Renal cortical epithelial cell (primary cell): ENCODE measurements at regions not wholly inside any gene's neighbourhood (a gene's known extent, or its start where the extent isn't known, plus 50 kb on each side); places are given as distances from the start of the nearest gene placed in this dataset.
A peak's percentile ranks its signal among the peaks of the same experiment; 100 is the strongest.
"Not testable (repeated sequence)": the region's sequence is repeated elsewhere in the genome, so short reads cannot be mapped to it uniquely, and the experiment has no call there.

Source experiments
- DNase-seq: peaks from one replicate; pipeline ENCODE4 v3.0.0-alpha.2; 2011; ENCODE audit warnings: low read depth

DNA sequence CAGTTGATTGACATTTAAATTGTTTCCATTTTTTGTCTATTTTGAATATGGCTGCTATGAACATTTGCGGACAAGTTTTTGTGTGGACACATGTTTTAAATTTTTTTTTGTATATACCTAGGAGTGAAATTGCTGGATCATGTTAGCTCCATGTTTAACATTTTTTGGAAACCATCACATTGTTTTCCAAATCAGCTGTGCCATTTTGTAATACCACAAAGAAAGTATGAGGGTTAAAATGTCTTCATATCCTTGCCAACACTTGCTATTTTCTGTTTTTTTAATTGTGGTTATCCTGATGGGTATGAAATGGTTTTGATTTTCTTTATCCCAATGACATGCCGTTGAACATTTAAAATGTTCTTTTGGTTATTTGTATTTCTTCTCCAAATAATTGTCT is 52.1 kb downstream of the CARTPT start:
- no peak for DNase-seq

- no peak for DNase-seq
Observed at GRCh38 chr5:71778678-71779276, 59.7 kb downstream of the CARTPT start.

GRCh38 chr5:71780597-71780996 is 61.5 kb downstream of the CARTPT start:
- DNase-seq, result no peak

- no peak for DNase-seq
Observed at GRCh38 chr5:71782393-71782770, 63.3 kb downstream of the CARTPT start.

- DNase-seq, result peak; percentile 34
Observed at GRCh38 chr5:71782771-71783770, 64.0 kb downstream of the CARTPT start.

- DNase-seq, result no peak
Observed at GRCh38 chr5:71783891-71784290, 64.8 kb downstream of the CARTPT start.

DNA sequence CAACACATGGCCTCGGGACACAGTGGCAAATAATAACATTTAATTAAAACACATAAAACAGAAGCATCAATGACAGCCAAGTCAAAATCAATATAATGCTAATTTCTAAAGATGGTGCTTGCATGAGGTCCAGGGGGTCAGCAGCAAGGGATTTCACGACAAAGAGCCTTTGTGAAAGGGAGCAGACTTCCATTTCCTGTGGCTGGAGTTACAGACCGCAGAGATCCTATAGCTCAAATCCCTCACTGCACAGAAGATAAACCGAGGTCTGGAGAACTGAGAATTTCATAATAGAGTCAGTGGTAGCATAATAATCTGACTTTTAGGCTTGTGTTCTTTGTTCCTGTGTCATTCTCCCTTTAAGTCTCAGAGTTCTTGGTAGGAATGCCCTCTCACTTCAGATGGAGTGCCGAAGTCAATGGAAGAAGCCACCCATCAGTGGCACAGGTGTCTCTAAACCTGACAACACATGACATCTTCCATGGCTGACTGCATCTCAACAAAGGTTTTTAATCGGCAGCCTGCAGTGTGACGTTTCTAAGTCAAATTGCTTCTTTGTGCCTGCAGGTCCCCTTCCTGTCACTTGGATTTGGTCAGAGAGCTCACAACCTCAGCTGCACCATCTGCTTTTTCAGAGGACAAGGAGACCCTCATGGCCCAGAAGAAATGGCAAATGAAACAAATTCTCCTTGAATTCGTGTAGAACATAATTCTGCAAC is 67.4 kb downstream of the CARTPT start:
- DNase-seq, result no peak

DNA sequence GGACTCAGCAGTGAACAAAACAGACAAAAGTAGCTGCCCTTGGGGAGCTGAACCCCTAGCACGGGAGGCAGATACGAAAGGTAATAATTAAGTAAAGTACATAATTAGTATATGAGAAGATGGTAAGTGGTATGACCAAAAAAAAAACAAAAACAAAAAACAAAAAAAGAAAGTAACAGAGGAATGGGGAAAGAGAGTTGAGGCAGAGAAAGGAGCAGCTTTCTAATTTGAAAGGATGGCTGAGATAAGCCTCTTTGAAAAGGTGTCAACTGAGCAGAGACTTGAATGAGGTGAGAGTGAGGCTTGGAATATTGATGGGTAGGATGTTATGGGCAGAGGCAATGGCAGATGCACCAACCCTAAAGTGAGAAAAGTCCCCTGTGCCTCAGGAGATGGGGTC is 69.7 kb downstream of the CARTPT start:
- DNase-seq, result no peak

- DNase-seq, result no peak
Observed at GRCh38 chr5:71789746-71790145, 70.7 kb downstream of the CARTPT start.

DNA sequence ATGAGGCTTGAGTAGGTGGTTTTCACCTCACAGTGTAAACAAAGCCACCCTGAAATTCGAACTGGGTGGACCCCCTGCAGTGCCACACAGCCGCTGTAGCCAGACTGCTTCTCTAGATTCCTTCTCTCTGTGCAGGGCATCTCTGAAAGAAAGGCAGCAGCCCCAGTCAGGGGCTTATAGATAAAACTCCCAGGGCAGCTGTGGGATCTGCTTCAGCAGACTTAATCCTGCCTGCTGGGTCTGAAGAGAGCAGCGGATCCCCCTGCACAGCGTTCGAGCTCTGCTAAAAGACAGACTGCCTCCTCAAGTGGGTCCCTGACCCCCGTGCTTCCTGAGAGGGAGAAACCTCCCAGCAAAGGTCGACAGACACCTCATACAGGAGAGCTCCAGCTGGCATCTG is 71.4 kb downstream of the CARTPT start:
- no peak for DNase-seq

- DNase-seq, result not testable (repeated sequence)
Observed at GRCh38 chr5:71792041-71792440, 73.0 kb downstream of the CARTPT start.

DNA sequence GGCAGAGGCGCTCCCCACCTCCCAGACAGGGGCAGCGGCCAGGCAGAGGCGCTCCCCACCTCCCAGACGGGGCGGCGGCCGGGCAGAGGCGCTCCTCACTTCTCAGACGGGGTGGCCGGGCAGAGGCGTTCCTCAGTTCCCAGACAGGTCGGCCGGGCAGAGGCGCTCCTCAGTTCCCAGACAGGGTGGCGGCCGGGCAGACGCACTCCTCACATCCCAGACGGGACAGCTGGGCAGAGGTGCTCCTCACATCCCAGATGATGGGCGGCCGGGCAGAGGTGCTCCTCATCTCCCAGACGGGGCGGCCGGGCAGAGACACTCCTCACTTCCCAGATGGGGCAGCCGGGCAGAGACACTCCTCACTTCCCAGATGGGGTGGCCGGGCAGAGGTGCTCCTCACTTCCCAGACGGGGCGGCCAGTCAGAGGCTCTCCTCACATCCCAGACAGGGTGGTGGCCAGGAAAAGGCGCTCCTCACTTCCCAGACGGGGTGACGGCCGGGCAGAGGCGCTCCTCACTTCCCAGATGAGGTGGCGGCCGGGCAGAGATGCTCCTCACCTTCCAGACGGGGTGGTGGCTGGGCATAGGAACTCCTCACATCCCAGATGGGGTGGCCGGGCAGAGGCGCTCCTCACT is 75.1 kb downstream of the CARTPT start:
- DNase-seq, result no peak

GRCh38 chr5:71802673-71803072 is 83.6 kb downstream of the CARTPT start:
- DNase-seq, result no peak

- no peak for DNase-seq
Observed at GRCh38 chr5:71806711-71807110, 87.6 kb downstream of the CARTPT start.

- DNase-seq, result no peak
Observed at GRCh38 chr5:71807909-71808308, 88.8 kb downstream of the CARTPT start.

DNA sequence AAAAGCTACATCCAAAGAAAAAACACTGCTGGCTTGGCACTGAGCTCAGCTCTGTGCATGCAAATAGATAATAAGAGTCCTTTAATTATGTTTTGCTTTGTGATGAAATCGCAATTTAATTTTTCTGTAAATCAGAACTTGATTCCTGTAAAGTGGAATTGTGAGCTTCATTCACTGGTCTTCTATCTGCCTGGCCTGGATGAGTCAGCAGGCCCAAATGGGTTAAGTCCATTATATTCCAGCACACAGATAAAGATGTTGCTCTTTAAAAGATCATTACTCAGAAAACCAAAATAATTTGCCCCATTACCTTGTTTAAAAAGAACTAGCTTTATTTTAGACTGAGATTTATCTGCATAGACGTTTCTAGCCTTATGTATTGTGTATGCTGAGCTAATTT is 90.4 kb downstream of the CARTPT start:
- no peak for DNase-seq

GRCh38 chr5:71810023-71810422 is 90.9 kb downstream of the CARTPT start:
- DNase-seq, result no peak

GRCh38 chr5:71810471-71811195 is 91.6 kb downstream of the CARTPT start:
- no peak for DNase-seq

DNA sequence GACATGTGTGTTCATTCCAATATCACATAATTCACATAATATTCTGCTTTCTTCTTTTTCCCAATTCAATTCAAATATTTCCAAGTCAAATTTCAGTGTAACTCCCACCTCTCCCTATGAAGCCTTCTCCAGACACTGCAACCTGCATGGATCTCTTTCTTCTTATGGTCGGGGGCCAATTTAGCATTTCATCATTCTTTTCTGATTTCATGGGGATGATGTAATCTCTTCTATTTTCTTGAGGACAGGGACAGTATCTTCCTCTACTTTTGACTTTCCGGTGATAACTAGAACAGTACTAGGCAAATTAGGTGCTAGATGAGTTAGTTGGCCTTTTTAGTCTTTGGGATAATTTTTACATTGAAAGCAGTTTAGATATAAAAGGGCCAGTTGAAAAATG is 92.7 kb downstream of the CARTPT start:
- DNase-seq, result no peak

- DNase-seq, result peak; percentile 7
Observed at GRCh38 chr5:71816307-71816706, 97.2 kb downstream of the CARTPT start.

- no peak for DNase-seq
Observed at GRCh38 chr5:71817891-71818290, 98.8 kb downstream of the CARTPT start.
